ENCODE measurements at regions not wholly inside any gene's neighbourhood (a gene's known extent, or its start where the extent isn't known, plus 50 kb on each side); places are given as distances from the start of the nearest gene placed in this dataset.

- CTCF ChIA-PET (ENCODE audit: partially characterized antibody), result interaction anchor here (0.8 to 1.4 kb wide), 6 partner anchors 8 to 503 kb away, joined by 3 to 4 read pairs (median 4); no protein-coding TSS in a partner anchor
- POLR2A ChIA-PET (ENCODE audit: partially characterized antibody), result no interaction called here
- no peak for DNase-seq (ENCODE audit: low read depth in 1 of 2, low spot score in 2 of 2)
- TF ChIP-seq USF2 (IDR thresholded peaks at IDR 0.05; ENCODE audit: low read length), result no peak
Observed at GRCh38 chr9:14434971-14435718, 121.2 kb upstream of the NFIB start.

More at GRCh38 chr9:14434971-14435718, 121.2 kb upstream of the NFIB start:
- H3K4ac ChIP-seq (replicated peaks; ENCODE audit: insufficient read length, low read depth, low read length), result no peak overlapping the region
- no peaks in the 10 kb centered on the region for H3K27me3 ChIP-seq (replicated peaks in 1 of 4; ENCODE audit: control insufficient read depth in 3 of 4, extremely low read depth in 1 of 4, insufficient read depth in 3 of 4, low read length in 3 of 4)
- H2AK5ac ChIP-seq (ENCODE audit: low read depth, low read length), result no peak overlapping the region
- peaks cover 0 to 3% (median 1%) of the 10 kb centered on the region in 4 experiments; a peak in 2 of 7 replicates for H3K4me1 ChIP-seq (replicated peaks in 1 of 4; ENCODE audit: control insufficient read depth in 3 of 4, insufficient read depth in 4 of 4, low read length in 3 of 4)
- H3K23ac ChIP-seq (ENCODE audit: insufficient read length), result no peak overlapping the region
- no peaks in the 10 kb centered on the region for H3K79me1 ChIP-seq (ENCODE audit: low read depth, low read length)
- H2BK120ac ChIP-seq (replicated peaks; ENCODE audit: low read depth, low read length), result no peak overlapping the region
- no peak overlapping the region for H2BK20ac ChIP-seq (ENCODE audit: low read length)
- no peak overlapping the region for H2BK5ac ChIP-seq (ENCODE audit: low read depth, low read length)
- no peak overlapping the region for H3K18ac ChIP-seq (ENCODE audit: extremely low read depth, low read length)
- 84% methylated on average over 2 of the region's 2 CpGs; no CpG with 5 or more reads in 1 of the 2 experiments for WGBS, 2 experiments (ENCODE audit: extremely low coverage in 1 of 2, insufficient coverage in 1 of 2, insufficient read length in 1 of 2, insufficient replicate concordance in 2 of 2, low coverage in 1 of 2, low lambda C conversion rate in 2 of 2, missing lambda C conversion rate in 1 of 2)
- no peaks in the 10 kb centered on the region for H3K79me2 ChIP-seq (ENCODE audit: control insufficient read depth in 1 of 2, insufficient read depth in 2 of 2, low read length in 2 of 2)
- FAIRE-seq, result no peak
- no peak overlapping the region for H3K4me2 ChIP-seq (ENCODE audit: insufficient read depth in 1 of 2, low read depth in 2 of 2, low read length in 2 of 2)
- no peaks in the 10 kb centered on the region for H3K9me3 ChIP-seq (ENCODE audit: insufficient read depth in 2 of 2, low read depth in 1 of 2, low read length in 1 of 2)
- no peak overlapping the region for H3K4me3 ChIP-seq (ENCODE audit: extremely low read depth in 1 of 4, insufficient read depth in 2 of 4, low read depth in 3 of 4, low read length in 4 of 4)
- no peak overlapping the region for H2AFZ ChIP-seq (ENCODE audit: low read length)
- H3K27ac ChIP-seq (ENCODE audit: low read depth, low read length), result no peak overlapping the region
- H2BK15ac ChIP-seq (ENCODE audit: low read length), result no peak overlapping the region
- no peak overlapping the region for H2BK12ac ChIP-seq (ENCODE audit: low read depth, low read length)
- no peak overlapping the region for H3K14ac ChIP-seq (ENCODE audit: insufficient read length)
- H4K5ac ChIP-seq (ENCODE audit: insufficient read length, low read depth, low read length), result no peak overlapping the region
- no peaks in the 10 kb centered on the region for H3K36me3 ChIP-seq (ENCODE audit: control insufficient read depth in 2 of 4, insufficient read depth in 4 of 4, low read length in 3 of 4)
- no peaks in the 10 kb centered on the region for H3K23me2 ChIP-seq (ENCODE audit: low read depth, low read length)
- H3K9ac ChIP-seq (replicated peaks in 1 of 4; ENCODE audit: extremely low read depth in 1 of 4, low read depth in 3 of 4, low read length in 3 of 4), result no peak overlapping the region
- no peak overlapping the region for H3K56ac ChIP-seq (replicated peaks; ENCODE audit: insufficient read length, low read depth, low read length)
- H4K8ac ChIP-seq (ENCODE audit: extremely low read depth, insufficient read depth, low read length), result no peak overlapping the region
- no peak overlapping the region for H4K91ac ChIP-seq (replicated peaks; ENCODE audit: insufficient read length, low read length)
- H4K20me1 ChIP-seq (replicated peaks in 1 of 2; ENCODE audit: control insufficient read depth in 1 of 2, insufficient read depth in 2 of 2, low read length in 2 of 2), result no peaks in the 10 kb centered on the region
